Eye (tissue), 1 donor: ENCODE measurements at regions not wholly inside any gene's neighbourhood (a gene's known extent, or its start where the extent isn't known, plus 50 kb on each side); places are given as distances from the start of the nearest gene placed in this dataset.
"Not testable (repeated sequence)": the region's sequence is repeated elsewhere in the genome, so short reads cannot be mapped to it uniquely, and the experiment has no call there.

Experiments used
- DNase-seq: peaks from one replicate; pipeline ENCODE4 v3.0.0-alpha.2; 2015

DNA sequence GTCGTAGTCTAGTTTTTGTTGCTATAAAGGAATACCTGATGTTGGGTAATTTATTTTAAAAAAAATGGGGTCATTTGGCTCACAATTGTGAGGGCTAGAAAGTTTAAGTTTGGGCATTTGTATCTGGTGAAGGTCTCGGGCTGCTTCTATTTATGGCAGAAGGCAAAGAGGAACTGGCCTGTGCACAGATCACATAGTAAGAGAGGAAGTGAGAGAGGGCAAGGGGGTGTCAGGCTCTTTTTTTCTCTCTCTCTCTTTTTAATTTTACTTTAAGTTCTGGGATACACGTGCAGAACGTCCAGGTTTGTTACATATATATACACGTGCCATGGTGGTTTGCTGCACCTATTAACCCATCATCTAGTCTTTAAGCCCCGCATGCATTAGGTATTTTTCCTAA, 453.3 kb downstream of the DIRAS2 start:
- no peak for DNase-seq

GRCh38 chr9:90192465-90192864, 450.2 kb downstream of the DIRAS2 start:
- not testable (repeated sequence) for DNase-seq

DNA sequence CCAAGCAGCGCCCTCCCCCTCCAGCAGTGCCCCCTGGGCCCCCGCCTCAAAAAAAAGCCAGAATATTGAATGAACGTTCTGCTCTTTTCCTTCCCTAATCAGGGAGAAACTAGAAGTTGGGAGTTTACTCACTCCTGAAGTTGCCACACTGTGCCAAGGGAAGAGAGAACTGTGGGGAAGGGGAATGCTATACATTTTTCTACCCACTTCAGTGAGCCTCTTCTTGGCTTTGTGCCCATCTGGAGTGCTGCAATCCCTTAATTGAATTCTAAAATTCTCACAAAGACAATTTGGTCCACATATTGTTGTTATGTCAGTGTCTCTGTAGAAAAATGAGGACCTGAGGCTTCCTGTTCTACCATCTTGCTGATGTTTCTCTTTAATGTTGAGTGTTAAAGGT, 443.7 kb downstream of the DIRAS2 start:
- no peak for DNase-seq

GRCh38 chr9:90201766-90202165, 440.9 kb downstream of the DIRAS2 start:
- no peak for DNase-seq

- no peak for DNase-seq
These were observed 438.3 kb downstream of the DIRAS2 start for GRCh38 chr9:90204128-90204831.

DNA sequence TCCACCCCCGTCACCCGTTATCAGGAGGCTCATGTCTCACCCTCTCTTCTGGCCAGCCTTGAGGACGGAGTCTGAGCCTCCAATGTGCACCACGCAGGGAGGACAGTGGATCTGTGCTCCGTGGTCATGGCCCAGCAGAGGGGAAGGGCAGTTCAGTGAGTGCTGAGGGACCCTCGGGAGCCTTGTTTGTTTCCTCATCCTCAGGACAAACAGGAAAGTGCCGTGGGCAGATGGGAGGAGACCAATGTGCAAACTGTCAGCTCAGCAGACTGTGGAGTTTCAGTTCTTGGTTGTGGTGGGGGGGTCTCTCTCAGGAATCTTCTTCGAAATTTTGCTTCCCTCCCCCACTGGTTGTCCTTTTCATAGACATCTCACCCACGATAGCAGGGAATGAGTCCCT, 429.6 kb downstream of the DIRAS2 start:
- not testable (repeated sequence) for DNase-seq

GRCh38 chr9:90219548-90220118, 423.0 kb downstream of the DIRAS2 start:
- DNase-seq = no peak

- not testable (repeated sequence) for DNase-seq
These were observed 420.7 kb downstream of the DIRAS2 start for GRCh38 chr9:90221899-90222298.

DNA sequence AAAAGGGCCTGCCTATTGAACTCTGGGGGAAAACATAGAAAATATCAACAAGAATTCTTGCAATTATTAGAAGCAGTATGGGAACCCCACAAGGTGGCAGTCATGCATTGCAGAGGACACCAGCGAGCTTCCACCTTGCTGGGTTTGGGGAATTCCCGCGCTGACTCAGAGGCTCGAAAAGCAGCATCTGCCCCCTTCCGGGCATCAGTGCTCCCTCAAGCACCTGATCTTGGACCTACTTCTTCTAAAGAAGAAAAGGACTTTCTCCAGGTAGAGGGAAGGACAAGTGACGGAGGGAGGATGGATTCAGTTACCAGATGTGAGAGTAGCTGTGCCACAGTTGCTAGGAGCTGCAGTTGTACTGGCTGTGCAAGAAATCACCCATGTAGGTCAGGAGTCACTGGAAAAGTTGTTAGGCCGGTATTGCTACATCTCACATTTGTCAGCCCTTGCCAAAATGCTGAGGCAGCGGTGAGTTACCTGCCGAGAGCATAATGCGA, 415.7 kb downstream of the DIRAS2 start:
- peak; percentile 78 for DNase-seq

GRCh38 chr9:90233081-90233480, 409.5 kb downstream of the DIRAS2 start:
- DNase-seq = not testable (repeated sequence)

GRCh38 chr9:90240541-90240940, 402.1 kb downstream of the DIRAS2 start:
- DNase-seq = no peak

GRCh38 chr9:90245661-90246060, 397.0 kb downstream of the DIRAS2 start:
- no peak for DNase-seq

- DNase-seq = no peak
These were observed 393.5 kb downstream of the DIRAS2 start for GRCh38 chr9:90249094-90249493.

DNA sequence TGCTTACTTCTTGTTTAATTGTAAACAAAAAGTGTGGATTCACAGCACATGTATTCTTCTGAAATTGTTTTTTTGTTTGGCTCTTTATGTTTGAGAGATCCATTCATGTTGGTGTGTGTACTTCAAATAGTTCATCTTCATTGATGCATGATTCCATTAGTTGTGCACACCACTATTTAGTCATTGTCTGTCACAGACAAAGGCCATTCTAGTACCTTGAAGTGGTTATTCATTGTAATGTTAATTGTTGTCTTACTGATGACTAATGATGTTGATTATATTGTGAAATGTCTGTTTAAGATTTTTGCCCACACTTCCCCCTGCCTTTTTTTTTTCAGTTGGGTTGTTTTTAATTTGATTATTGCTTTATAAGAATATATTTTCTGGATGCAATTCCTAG, 391.3 kb downstream of the DIRAS2 start:
- DNase-seq = no peak

- no peak for DNase-seq
These were observed 386.3 kb downstream of the DIRAS2 start for GRCh38 chr9:90256345-90256744.

DNA sequence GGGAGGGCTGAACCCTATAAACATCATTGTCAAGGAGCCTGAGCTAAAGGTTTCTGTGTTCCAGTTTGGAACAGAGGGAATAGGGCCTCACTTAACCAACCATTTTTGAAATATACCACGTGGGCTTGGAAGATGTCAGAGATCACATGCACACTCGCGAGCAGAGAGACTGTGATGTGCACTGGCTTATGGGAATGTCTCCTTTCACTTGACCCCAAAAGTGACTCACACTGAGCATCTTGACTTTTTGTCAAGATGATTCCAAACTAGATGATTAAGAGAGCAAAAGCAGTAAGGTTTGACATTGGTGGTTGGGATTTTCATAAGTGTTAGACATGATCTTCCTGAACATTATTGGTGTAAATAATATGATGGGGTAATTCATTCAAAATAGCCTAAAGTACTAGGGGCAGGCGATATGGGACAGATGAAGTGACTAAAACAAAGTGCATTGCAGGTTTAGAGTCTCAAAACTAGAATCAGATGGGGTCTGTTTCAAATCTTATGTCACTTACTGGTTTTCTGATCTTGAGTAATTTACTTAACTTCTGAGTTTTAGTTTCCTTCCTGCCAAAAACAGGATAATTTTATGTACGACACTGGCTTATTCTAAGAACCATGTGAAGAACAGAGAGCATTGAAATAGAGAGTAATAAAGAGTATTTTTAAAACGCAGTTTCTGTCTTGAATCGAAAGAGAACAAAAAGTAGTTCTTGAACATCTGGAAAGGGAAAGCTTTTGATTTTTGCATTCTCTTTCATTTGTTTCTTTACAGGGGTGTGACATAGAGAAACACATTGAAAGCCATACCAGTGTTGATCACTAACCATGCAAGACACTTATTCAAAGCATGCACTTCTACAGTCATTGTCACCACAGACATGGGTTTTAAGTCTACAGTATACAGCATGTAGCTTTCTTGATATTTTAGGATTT, 383.0 kb downstream of the DIRAS2 start:
- no peak for DNase-seq

DNA sequence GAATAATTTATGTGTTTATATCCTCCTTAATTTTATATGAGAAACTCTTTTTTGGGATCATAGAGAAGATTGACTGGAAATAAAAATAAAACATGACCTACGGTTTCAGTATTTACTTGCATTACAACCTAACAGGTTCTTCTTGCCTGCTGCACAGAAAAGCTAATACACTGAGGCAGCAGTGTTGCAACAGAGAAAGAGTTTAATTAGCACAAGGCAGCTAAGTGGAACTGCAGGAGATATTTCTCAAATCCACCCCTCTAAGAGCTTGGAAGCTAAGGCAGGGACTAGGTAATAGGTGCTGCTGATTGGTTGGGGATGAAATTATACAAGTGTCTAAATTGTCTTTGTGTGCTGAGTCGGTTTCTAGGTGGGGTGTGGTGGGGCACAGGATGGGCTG, 380.9 kb downstream of the DIRAS2 start:
- no peak for DNase-seq

DNA sequence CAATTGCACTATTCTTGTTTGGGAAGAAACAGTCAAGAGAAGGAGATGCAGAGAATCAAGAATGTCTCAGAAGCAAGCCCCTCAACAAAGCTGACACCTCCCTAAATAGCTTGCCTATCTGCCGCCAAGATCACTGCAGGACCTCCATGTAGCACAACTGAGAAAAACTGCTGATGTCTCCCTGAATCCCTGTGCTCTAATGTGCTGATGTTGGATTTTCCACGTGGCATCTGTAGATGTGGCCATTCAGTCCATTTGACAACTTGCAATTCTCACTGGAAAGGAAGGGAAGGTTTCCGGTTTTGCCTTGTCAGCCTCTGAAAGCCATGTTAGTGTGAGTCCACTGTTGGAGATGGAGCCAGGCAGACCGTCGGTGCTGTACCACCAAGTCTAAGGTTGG, 374.0 kb downstream of the DIRAS2 start:
- no peak for DNase-seq

DNA sequence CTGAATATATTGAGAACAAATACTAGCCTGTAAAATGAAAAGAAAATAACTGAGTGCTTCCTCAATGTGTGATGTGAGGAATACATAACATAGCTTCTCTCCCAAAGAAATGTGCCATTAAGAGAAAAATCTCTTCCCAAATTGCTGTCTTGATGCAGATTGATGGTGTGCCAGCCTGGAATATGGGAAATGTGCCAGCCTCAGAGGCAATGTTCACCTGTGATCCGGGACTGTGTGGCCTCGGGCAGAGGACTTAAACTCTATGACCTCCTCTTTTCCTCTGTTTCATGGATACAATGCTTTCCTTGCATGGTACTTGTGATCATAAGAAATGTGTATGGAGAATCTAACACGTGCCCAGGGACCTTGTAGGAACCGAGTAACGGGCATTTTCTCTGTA, 370.9 kb downstream of the DIRAS2 start:
- no peak for DNase-seq

DNA sequence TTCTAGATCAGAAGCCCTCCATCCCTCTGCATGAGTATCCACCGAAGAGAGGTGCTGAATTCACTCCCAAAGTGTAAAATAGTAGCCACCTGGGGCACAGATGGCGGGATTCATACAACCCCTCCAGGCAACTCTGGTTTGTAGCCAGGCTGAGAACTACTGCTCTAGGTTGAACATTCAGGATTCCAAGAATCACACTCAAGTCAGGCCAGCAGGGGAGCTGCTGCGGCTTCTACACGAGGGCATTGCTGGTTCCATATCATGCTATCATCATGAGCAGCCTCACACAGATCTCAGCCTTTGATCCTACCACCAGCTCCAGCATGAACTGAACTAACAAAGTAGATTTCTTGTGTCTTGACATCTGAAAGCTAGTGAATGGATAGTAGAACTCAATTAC, 367.9 kb downstream of the DIRAS2 start:
- no peak for DNase-seq

GRCh38 chr9:90285946-90286345, 356.7 kb downstream of the DIRAS2 start:
- peak; percentile 90 for DNase-seq

GRCh38 chr9:90287567-90288274, 354.9 kb downstream of the DIRAS2 start:
- peak; percentile 48 for DNase-seq

DNA sequence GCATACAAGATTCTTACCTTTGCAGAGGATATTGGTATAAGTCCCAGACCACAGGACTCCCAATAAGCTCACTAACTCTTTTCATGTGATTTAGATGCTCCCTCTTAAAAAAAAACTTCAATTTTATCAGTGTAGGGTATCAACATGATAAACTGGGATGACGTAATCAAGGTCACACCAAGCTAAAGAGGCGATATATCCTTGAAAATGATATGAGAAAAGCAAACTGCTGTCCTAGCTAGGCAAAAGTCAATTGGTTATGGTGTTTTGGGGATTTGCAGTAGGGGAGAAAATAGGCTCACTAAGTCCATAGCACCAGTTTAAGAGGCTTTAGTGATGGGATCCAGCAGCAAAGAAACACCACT, 354.4 kb downstream of the DIRAS2 start:
- no peak for DNase-seq
